ENCODE measurements at regions not wholly inside any gene's neighbourhood (a gene's known extent, or its start where the extent isn't known, plus 50 kb on each side); places are given as distances from the start of the nearest gene placed in this dataset.

DNA sequence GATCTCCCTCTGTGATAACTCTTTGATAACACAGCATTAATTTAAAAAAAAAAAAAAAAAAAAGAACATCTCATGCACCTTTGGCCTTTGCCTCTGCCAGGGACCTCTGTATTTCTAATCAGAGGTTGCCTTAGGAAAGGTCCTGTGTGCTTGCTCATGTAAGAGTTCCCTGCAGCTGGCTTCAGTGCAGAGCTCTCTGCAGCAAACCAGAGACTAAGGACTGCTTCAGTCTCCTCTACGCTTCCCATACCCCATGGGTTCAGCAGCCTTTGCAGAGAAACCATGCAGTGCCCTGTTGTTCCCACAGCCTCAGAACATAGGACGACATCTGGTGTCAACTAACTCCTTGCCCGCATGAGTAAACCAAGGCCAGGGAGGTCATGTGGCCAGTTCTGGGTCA, 236.6 kb upstream of the KLHL29 start (continued):
- TF ChIP-seq, protein P1, sequence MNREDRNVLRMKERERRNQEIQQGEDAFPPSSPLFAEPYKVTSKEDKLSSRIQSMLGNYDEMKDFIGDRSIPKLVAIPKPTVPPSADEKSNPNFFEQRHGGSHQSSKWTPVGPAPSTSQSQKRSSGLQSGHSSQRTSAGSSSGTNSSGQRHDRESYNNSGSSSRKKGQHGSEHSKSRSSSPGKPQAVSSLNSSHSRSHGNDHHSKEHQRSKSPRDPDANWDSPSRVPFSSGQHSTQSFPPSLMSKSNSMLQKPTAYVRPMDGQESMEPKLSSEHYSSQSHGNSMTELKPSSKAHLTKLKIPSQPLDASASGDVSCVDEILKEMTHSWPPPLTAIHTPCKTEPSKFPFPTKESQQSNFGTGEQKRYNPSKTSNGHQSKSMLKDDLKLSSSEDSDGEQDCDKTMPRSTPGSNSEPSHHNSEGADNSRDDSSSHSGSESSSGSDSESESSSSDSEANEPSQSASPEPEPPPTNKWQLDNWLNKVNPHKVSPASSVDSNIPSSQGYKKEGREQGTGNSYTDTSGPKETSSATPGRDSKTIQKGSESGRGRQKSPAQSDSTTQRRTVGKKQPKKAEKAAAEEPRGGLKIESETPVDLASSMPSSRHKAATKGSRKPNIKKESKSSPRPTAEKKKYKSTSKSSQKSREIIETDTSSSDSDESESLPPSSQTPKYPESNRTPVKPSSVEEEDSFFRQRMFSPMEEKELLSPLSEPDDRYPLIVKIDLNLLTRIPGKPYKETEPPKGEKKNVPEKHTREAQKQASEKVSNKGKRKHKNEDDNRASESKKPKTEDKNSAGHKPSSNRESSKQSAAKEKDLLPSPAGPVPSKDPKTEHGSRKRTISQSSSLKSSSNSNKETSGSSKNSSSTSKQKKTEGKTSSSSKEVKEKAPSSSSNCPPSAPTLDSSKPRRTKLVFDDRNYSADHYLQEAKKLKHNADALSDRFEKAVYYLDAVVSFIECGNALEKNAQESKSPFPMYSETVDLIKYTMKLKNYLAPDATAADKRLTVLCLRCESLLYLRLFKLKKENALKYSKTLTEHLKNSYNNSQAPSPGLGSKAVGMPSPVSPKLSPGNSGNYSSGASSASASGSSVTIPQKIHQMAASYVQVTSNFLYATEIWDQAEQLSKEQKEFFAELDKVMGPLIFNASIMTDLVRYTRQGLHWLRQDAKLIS (CRISPR knock-in tag; IDR thresholded peaks at IDR 0.05): no peak
- TF ChIP-seq, protein P2, sequence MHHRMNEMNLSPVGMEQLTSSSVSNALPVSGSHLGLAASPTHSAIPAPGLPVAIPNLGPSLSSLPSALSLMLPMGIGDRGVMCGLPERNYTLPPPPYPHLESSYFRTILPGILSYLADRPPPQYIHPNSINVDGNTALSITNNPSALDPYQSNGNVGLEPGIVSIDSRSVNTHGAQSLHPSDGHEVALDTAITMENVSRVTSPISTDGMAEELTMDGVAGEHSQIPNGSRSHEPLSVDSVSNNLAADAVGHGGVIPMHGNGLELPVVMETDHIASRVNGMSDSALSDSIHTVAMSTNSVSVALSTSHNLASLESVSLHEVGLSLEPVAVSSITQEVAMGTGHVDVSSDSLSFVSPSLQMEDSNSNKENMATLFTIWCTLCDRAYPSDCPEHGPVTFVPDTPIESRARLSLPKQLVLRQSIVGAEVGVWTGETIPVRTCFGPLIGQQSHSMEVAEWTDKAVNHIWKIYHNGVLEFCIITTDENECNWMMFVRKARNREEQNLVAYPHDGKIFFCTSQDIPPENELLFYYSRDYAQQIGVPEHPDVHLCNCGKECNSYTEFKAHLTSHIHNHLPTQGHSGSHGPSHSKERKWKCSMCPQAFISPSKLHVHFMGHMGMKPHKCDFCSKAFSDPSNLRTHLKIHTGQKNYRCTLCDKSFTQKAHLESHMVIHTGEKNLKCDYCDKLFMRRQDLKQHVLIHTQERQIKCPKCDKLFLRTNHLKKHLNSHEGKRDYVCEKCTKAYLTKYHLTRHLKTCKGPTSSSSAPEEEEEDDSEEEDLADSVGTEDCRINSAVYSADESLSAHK (CRISPR knock-in tag; IDR thresholded peaks at IDR 0.05; ENCODE audit: borderline replicate concordance): no peak
- no peak for TF ChIP-seq EZH2 (conservative IDR thresholded peaks at IDR 0.05; ENCODE audit: low read depth, low read length)
- no peak for TF ChIP-seq RARG (CRISPR knock-in tag; IDR thresholded peaks at IDR 0.05; ENCODE audit: low read depth)
- TF ChIP-seq NPAS2 (CRISPR knock-in tag; IDR thresholded peaks at IDR 0.05; ENCODE audit: borderline replicate concordance): no peak
- TF ChIP-seq TRIM24 (CRISPR knock-in tag; IDR thresholded peaks at IDR 0.05): no peak

DNA sequence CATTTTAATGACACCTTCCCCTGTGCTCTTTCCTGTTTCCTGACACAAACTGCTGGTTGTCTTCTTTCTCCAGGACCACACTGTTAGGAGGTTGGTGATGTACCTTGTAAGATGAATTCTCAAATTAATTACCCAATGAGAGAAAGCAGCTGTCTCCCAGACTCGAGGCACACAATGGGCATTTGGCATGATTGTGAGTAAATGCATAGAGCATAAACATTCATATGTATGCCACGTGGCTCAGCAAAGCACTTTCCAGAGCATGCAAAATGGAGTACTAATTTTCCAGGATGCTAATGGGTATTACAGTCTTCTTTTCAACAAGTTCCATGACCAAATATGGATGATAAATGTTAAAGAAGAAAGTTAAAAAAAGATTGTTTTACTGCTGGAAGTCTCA, 235.2 kb upstream of the KLHL29 start:
- Histone ChIP-seq H3K4me1 (ENCODE audit: insufficient read depth, low read length) (no peaks in the 10 kb centered on the region), H3K27ac (ENCODE audit: extremely low read length, insufficient read depth, low read length) (no peak overlapping the region), H3K36me3 (replicated peaks in 1 of 2; ENCODE audit: control insufficient read depth in 1 of 2, insufficient read depth in 2 of 2, low read length in 2 of 2) (no peaks in the 10 kb centered on the region), H3K79me2 (ENCODE audit: insufficient read depth, low read length) (no peaks in the 10 kb centered on the region), H3K9ac (ENCODE audit: insufficient read depth, low read depth, low read length) (no peak overlapping the region), H3K9me3 (ENCODE audit: low read length) (no peaks in the 10 kb centered on the region), H3K27me3 (ENCODE audit: control insufficient read depth in 1 of 2, insufficient read depth in 2 of 2, low read length in 2 of 2) (no peaks in the 10 kb centered on the region), H4K20me1 (ENCODE audit: insufficient read depth, low read length) (no peaks in the 10 kb centered on the region), H3K4me2 (ENCODE audit: low read depth, low read length) (no peak overlapping the region), H2AFZ (ENCODE audit: low read length) (no peak overlapping the region), H3K4me3 (replicated peaks in 1 of 3; ENCODE audit: insufficient read depth in 1 of 3, low read depth in 2 of 3, low read length in 3 of 3) (no peak overlapping the region)
- no peak for DNase-seq (ENCODE audit: low spot score)
- intact Hi-C loops (cut with micrococcal nuclease; ENCODE audit: unreplicated experiment) (no loop called here), in situ Hi-C loops (cut with HindIII; ENCODE audit: extremely low pct_ligation_motif_present, low pct_unique_long_range_greater_than_20kb) (no loop called here)
- ChIA-PET POLR2A (no interaction called here), CTCF (ENCODE audit: low intra/inter-chr PET ratio, low total read pairs) (no interaction called here)
- 2% methylated on average over 2 of the region's 2 CpGs for WGBS (ENCODE audit: low lambda C conversion rate)
- FAIRE-seq: no peak
- BruUV-seq (replicated peaks): no TSS peak
- ATAC-seq: no peak
- TF ChIP-seq, protein P3, sequence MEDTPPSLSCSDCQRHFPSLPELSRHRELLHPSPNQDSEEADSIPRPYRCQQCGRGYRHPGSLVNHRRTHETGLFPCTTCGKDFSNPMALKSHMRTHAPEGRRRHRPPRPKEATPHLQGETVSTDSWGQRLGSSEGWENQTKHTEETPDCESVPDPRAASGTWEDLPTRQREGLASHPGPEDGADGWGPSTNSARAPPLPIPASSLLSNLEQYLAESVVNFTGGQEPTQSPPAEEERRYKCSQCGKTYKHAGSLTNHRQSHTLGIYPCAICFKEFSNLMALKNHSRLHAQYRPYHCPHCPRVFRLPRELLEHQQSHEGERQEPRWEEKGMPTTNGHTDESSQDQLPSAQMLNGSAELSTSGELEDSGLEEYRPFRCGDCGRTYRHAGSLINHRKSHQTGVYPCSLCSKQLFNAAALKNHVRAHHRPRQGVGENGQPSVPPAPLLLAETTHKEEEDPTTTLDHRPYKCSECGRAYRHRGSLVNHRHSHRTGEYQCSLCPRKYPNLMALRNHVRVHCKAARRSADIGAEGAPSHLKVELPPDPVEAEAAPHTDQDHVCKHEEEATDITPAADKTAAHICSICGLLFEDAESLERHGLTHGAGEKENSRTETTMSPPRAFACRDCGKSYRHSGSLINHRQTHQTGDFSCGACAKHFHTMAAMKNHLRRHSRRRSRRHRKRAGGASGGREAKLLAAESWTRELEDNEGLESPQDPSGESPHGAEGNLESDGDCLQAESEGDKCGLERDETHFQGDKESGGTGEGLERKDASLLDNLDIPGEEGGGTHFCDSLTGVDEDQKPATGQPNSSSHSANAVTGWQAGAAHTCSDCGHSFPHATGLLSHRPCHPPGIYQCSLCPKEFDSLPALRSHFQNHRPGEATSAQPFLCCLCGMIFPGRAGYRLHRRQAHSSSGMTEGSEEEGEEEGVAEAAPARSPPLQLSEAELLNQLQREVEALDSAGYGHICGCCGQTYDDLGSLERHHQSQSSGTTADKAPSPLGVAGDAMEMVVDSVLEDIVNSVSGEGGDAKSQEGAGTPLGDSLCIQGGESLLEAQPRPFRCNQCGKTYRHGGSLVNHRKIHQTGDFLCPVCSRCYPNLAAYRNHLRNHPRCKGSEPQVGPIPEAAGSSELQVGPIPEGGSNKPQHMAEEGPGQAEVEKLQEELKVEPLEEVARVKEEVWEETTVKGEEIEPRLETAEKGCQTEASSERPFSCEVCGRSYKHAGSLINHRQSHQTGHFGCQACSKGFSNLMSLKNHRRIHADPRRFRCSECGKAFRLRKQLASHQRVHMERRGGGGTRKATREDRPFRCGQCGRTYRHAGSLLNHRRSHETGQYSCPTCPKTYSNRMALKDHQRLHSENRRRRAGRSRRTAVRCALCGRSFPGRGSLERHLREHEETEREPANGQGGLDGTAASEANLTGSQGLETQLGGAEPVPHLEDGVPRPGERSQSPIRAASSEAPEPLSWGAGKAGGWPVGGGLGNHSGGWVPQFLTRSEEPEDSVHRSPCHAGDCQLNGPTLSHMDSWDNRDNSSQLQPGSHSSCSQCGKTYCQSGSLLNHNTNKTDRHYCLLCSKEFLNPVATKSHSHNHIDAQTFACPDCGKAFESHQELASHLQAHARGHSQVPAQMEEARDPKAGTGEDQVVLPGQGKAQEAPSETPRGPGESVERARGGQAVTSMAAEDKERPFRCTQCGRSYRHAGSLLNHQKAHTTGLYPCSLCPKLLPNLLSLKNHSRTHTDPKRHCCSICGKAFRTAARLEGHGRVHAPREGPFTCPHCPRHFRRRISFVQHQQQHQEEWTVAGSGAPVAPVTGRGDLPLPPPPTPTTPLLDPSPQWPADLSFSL (CRISPR knock-in tag; IDR thresholded peaks at IDR 0.05): no peak
- no peak for TF ChIP-seq PHF20 (CRISPR knock-in tag; IDR thresholded peaks at IDR 0.05)
- TF ChIP-seq ARNT (IDR thresholded peaks at IDR 0.05): no peak
- TF ChIP-seq SAP130 (CRISPR knock-in tag; IDR thresholded peaks at IDR 0.05; ENCODE audit: low read depth): no peak
- TF ChIP-seq, protein P4, sequence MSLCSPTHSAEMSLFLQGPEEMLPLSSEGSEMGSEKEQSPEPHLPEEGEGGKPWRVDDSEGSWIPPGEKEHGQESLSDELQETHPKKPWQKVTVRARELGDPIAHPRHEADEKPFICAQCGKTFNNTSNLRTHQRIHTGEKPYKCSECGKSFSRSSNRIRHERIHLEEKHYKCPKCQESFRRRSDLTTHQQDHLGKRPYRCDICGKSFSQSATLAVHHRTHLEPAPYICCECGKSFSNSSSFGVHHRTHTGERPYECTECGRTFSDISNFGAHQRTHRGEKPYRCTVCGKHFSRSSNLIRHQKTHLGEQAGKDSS (CRISPR knock-in tag; IDR thresholded peaks at IDR 0.05; ENCODE audit: borderline replicate concordance, low read depth): no peak

Data from HepG2 (cell line).